Activated CD4-positive, alpha-beta memory T cell treated with anti-CD3 and anti-CD28 coated beads, Interleukin-2, amount 10 ng/mL, durations not matched to agents 7 days and 5 days (primary cell): ENCODE measurements at regions not wholly inside any gene's neighbourhood (a gene's known extent, or its start where the extent isn't known, plus 50 kb on each side); places are given as distances from the start of the nearest gene placed in this dataset.
A peak's percentile ranks its signal among the peaks of the same experiment; 100 is the strongest.

Source experiments
- CTCF ChIA-PET: fragments of 350-600 bp; sonication (Branson Sonifier 250); formaldehyde crosslinking; loops from one replicate; lab custom pipeline; 2021; ENCODE audit warnings: antibody characterized with exemption, inconsistent platforms; lab: Charles Lee
- POLR2A ChIA-PET: fragments of 350-600 bp; sonication (Branson Sonifier 250); formaldehyde crosslinking; loops from one replicate; lab custom pipeline; 2021; ENCODE audit warnings: antibody characterized with exemption; lab: Charles Lee
- DNase-seq: peaks from one replicate; pipeline ENCODE4 v3.0.0-alpha.2; 2020
- H3K27ac Mint-ChIP-seq: one replicate; pipeline ENCODE4 v1.8.0; 2021; ENCODE audit warnings: mild to moderate bottlenecking, mixed read lengths
- H3K27me3 Mint-ChIP-seq: one replicate; pipeline ENCODE4 v1.8.0; 2021; ENCODE audit warnings: mixed read lengths
- H3K36me3 Mint-ChIP-seq: one replicate; pipeline ENCODE4 v1.8.0; 2021; ENCODE audit warnings: low read depth, mixed read lengths
- H3K4me1 Mint-ChIP-seq: one replicate; pipeline ENCODE4 v1.8.0; 2021; ENCODE audit warnings: mixed read lengths
- H3K4me3 Mint-ChIP-seq: one replicate; pipeline ENCODE4 v1.8.0; 2021; ENCODE audit warnings: mild to moderate bottlenecking, mixed read lengths
- H3K9me3 Mint-ChIP-seq: one replicate; pipeline ENCODE4 v1.8.0; 2021; ENCODE audit warnings: mixed read lengths

DNA sequence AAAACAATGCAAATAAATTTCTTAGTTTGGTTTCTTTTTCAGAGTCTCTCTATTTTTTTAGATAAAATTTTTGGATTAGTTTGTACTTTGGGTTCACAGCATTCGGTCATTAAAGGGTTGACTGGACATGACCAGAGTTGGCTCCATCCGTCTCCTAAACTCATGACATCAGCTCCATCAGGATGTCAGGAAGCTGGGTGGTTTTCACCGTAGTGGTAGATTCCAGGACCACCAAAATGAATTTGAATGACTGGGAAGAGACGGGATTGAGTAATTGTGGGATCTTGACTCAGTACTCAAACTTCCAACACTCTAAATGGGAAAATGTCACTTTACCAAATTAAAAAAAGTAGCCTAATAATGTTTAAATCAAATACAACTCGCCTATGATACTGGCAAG, 279.2 kb upstream of the DUSP10 start:
- Mint-ChIP-seq H3K9me3 (no peaks in the 10 kb centered on the region), H3K27me3 (peaks cover 3% of the 10 kb centered on the region), H3K36me3 (no peaks in the 10 kb centered on the region), H3K27ac (no peak overlapping the region), H3K4me3 (no peak overlapping the region), H3K4me1 (no peaks in the 10 kb centered on the region)
- CTCF ChIA-PET, result no interaction called here
- POLR2A ChIA-PET, result no interaction called here
- DNase-seq, result no peak

DNA sequence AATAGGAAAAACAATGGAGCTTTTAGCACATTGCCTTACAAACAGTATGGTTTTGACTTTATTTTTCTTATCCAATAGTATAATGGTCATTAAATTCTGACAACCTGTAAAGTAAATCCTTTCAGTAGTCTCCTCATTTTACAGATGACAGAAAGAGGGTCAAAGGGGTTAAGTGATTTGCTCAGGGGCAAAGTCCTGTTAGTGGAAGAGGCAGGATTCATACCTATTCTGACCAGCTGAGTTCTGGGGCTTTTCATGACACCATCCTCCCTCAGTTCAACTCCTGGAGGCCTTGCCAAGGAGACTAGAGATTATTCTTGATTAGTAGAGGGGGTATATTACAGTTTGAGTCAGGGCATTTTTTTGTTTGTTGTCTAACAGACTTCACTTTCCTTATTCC, 278.7 kb upstream of the DUSP10 start:
- H3K27ac Mint-ChIP-seq, result no peak overlapping the region
- H3K9me3 Mint-ChIP-seq, result no peaks in the 10 kb centered on the region
- CTCF ChIA-PET, result no interaction called here

DNA sequence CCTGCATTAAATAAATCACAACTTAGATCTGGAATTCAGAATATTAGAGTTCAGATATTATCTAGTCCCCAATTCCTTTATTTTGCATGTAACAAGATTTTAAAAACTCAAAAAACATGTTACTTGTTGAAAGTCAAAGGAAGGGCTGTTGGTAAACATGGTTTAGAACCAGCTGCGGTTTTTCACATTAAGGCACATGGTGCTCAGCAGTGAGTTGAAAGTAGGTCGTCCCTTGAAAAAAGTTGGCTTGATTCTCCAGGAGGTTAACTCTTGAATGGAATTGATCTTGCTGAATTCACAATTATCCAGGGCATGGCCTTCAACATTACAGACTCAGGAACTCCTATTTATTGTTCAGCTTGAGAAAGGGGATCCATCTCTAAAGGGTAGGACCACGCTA, 277.1 kb upstream of the DUSP10 start:
- no peak overlapping the region for H3K4me3 Mint-ChIP-seq
- no peak for DNase-seq
- H3K27me3 Mint-ChIP-seq, result no peaks in the 10 kb centered on the region
- H3K4me1 Mint-ChIP-seq, result no peaks in the 10 kb centered on the region
- H3K9me3 Mint-ChIP-seq, result no peaks in the 10 kb centered on the region
- no peak overlapping the region for H3K27ac Mint-ChIP-seq
- ChIA-PET CTCF (no interaction called here), POLR2A (no interaction called here)
- H3K36me3 Mint-ChIP-seq, result no peaks in the 10 kb centered on the region

More for the DNA sequence above, 278.7 kb upstream of the DUSP10 start:
- Mint-ChIP-seq H3K36me3 (no peaks in the 10 kb centered on the region), H3K27me3 (no peaks in the 10 kb centered on the region), H3K4me3 (no peak overlapping the region), H3K4me1 (no peaks in the 10 kb centered on the region)
- POLR2A ChIA-PET, result no interaction called here
- no peak for DNase-seq

DNA sequence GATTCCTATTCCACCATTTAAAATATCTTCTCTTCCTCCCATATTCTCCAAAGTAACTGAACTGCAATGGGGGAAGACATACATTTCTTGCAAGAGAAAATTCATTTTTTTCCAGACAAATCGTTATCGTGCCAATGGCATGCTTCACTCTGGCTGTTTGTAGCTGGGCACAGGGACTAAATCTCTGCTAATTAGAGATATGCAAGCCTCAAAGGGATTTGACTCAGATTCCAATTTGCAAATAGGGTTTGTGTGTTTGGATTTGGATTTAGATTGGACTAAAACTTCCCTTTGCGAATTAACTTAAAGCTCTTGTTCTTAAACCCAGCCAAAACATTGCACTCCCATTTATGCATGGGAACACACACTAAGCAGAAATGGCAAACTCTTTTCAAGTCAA, 276.2 kb upstream of the DUSP10 start:
- POLR2A ChIA-PET, result no interaction called here
- DNase-seq, result no peak
- Mint-ChIP-seq H3K36me3 (no peaks in the 10 kb centered on the region), H3K27ac (no peak overlapping the region), H3K27me3 (peaks cover 2% of the 10 kb centered on the region), H3K9me3 (no peaks in the 10 kb centered on the region), H3K4me3 (no peak overlapping the region), H3K4me1 (no peaks in the 10 kb centered on the region)
- CTCF ChIA-PET, result no interaction called here

DNA sequence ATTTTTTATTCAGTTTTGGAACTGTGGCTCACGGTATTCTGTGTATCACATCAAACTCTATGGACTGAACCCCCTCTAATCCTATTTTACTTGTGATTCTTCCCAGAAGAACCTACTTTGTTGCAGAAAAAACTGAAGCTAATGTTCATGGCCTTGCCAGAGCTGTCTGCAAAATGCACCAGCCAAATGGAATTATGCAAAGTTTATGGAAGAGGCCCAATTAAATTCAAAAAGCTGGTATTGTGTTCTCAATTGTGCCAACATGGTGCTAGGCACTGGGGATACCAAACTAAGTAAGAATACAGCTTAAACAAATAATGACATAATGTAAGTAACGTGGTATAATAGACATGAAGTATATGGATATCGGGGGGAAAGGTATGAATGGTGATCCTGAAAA, 273.8 kb upstream of the DUSP10 start:
- Mint-ChIP-seq H3K36me3 (no peaks in the 10 kb centered on the region), H3K9me3 (no peaks in the 10 kb centered on the region), H3K27ac (no peak overlapping the region), H3K4me1 (no peaks in the 10 kb centered on the region), H3K4me3 (no peak overlapping the region), H3K27me3 (peaks cover 2% of the 10 kb centered on the region)
- CTCF ChIA-PET, result no interaction called here
- POLR2A ChIA-PET, result no interaction called here
- no peak for DNase-seq

DNA sequence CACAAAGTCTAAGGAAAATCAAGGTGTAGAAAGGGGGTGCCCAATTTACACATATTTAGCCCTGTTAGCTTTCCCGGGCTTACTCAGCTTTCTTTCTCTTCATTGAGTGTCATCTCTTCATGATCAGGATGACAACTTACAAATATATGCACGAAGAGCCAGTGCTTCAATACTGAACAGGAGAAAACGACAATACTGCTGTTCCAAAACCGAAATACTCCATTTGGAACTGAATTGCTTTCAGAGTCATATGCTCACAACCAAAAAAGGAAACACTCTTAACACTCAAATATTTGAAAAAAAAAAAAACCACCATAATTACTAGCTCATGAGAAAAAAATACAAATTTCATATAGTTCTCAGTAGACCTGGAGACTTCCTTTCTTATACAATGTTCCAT, 272.1 kb upstream of the DUSP10 start:
- CTCF ChIA-PET, result interaction anchor here (0.7 kb wide), 1 partner anchor 111 kb away, joined by 3 read pairs; no protein-coding TSS in a partner anchor
- Mint-ChIP-seq H3K27ac (no peak overlapping the region), H3K27me3 (peaks cover 2% of the 10 kb centered on the region), H3K9me3 (no peaks in the 10 kb centered on the region), H3K4me3 (no peak overlapping the region), H3K36me3 (no peaks in the 10 kb centered on the region), H3K4me1 (no peaks in the 10 kb centered on the region)
- no peak for DNase-seq
- POLR2A ChIA-PET, result no interaction called here

DNA sequence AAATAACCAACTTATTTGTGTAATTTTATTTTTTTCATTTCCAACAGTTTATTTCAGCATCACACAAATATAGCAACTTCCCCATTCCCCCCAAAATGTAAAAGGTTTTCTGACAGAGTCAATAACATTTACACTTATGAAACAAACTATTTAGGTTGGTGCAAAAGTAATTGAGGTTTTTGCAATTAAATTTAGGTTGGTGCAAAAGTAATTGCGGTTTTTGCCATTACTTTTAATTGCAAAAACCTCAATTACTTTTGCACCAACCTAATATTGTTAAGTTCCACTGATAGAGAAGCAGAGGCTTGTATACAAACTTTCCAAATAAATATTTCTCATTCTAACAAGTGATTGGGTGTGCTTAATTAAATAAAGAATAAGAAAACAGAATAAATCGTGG, 270.9 kb upstream of the DUSP10 start:
- CTCF ChIA-PET, result no interaction called here
- POLR2A ChIA-PET, result no interaction called here
- Mint-ChIP-seq H3K27ac (no peak overlapping the region), H3K4me1 (peaks cover 1% of the 10 kb centered on the region), H3K4me3 (no peak overlapping the region), H3K36me3 (no peaks in the 10 kb centered on the region), H3K9me3 (no peaks in the 10 kb centered on the region), H3K27me3 (peaks cover 2% of the 10 kb centered on the region)
- no peak for DNase-seq

DNA sequence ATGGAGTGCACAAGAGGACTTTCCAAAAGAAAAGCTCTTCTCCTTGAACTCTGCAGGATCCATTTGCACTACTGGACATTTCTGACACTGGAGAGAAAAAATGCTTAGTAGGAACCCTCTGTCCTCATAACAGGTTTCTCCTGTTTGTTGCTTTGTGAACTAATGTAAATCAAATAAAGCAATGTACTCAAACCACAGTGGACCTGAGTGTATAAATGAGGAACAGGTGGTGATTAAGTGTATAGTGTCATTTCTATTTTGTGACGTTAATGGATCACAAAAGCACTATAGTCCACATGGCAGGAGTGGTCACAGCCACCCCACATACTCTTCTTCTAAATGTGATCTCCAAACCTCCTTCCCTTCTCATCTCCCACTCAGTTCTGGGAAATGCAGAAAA, 268.4 kb upstream of the DUSP10 start:
- Mint-ChIP-seq H3K27me3 (peaks cover 2% of the 10 kb centered on the region), H3K27ac (no peak overlapping the region), H3K36me3 (no peaks in the 10 kb centered on the region), H3K4me1 (peaks cover 1% of the 10 kb centered on the region), H3K4me3 (no peak overlapping the region), H3K9me3 (no peaks in the 10 kb centered on the region)
- CTCF ChIA-PET, result interaction anchor here (0.9 to 2.0 kb wide), 4 partner anchors 18 to 552 kb away, joined by 3 to 9 read pairs (median 4); partner anchors contain the start of gene DUSP10
- DNase-seq, result no peak
- POLR2A ChIA-PET, result interaction anchor here (2.0 kb wide), 1 partner anchor 269 kb away, joined by 5 read pairs; no protein-coding TSS in a partner anchor

DNA sequence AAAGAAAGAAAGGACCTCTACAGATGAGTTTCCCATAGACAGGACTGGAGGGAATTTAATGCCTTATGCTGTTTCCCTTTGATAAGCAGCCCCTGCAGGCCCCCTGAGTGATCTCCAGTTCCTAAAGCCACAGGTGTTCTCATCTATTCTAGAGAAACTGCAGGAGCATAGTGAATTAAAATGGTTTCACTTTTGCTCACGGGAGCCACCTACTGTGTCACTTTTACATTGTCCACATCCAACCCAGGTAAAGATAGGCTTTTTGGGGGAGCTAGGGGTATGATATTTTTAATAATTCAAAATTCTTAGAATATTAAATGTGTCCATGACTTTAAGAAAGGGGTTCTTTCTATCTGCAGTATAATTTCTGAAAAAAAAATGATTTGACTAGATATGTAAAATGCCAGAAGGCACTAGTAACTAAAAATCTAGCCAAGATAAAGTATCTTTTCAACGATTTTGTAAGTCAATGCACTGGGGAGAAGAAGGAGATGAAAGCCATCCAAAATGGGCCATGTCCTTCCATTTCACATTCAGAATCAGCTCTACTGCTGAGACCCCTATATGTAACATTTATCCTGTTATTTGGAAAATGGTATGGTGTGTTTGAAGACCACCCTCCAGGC, 267.3 kb upstream of the DUSP10 start:
- CTCF ChIA-PET, result interaction anchor here (0.8 to 2.0 kb wide), 7 partner anchors 17 to 551 kb away, joined by 3 to 9 read pairs (median 3); partner anchors contain the start of gene DUSP10
- peaks cover 1% of the 10 kb centered on the region for H3K4me1 Mint-ChIP-seq

DNA sequence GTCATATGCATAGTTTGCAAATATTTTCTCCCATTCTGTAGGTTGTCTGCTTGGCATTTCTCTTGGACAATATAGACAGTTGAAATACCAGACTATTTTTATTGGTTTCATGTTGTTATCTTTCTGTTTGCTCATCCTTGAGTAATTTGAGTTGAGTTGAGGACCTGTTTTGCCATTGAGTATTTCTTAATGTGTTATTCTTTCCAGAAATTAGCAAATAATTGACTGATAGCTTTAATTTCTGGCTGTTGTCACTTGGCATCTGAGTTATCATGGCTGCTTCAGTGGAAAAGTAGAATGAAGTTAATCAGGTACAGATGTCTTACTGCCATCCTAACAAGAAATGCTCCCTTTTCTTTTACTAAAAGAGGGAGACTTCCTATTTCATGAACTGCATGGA, 264.8 kb upstream of the DUSP10 start:
- no peaks in the 10 kb centered on the region for H3K36me3 Mint-ChIP-seq
- H3K4me3 Mint-ChIP-seq, result no peak overlapping the region
- no peaks in the 10 kb centered on the region for H3K27me3 Mint-ChIP-seq
- CTCF ChIA-PET, result no interaction called here
- no peaks in the 10 kb centered on the region for H3K9me3 Mint-ChIP-seq
- H3K4me1 Mint-ChIP-seq, result peaks cover 1% of the 10 kb centered on the region
- DNase-seq, result no peak
- POLR2A ChIA-PET, result no interaction called here
- no peak overlapping the region for H3K27ac Mint-ChIP-seq

More for the DNA sequence above, 267.3 kb upstream of the DUSP10 start:
- POLR2A ChIA-PET, result interaction anchor here (0.6 to 2.0 kb wide), 2 partner anchors 232 to 268 kb away, joined by 3 to 5 read pairs; no protein-coding TSS in a partner anchor
- Mint-ChIP-seq H3K27me3 (peaks cover 2% of the 10 kb centered on the region), H3K9me3 (no peaks in the 10 kb centered on the region), H3K27ac (no peak overlapping the region), H3K36me3 (no peaks in the 10 kb centered on the region), H3K4me3 (no peak overlapping the region)
- peak; percentile 33 for DNase-seq

DNA sequence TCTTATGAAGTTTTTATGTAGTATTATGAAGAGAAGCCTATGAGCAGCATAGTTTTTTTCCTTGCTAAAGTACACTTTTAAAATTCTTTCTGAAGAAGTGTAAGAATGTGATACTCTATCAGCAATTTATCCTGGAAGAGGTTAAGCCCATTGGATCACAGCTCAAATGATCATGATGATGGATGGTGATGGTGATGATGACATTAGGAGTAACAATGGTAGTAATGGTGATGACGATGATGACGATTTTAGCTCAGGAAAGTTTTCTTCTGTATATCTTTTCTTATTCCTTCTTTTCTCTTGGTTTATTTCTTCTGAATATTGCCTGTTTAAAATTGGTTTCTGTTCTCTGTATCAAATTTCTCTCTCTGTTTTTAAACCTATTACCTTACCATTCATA, 262.9 kb upstream of the DUSP10 start:
- no peaks in the 10 kb centered on the region for H3K9me3 Mint-ChIP-seq
- no peaks in the 10 kb centered on the region for H3K36me3 Mint-ChIP-seq
- H3K4me1 Mint-ChIP-seq, result peaks cover 1% of the 10 kb centered on the region
- no peak overlapping the region for H3K27ac Mint-ChIP-seq
- CTCF ChIA-PET, result no interaction called here
- H3K4me3 Mint-ChIP-seq, result no peak overlapping the region
- DNase-seq, result no peak
- POLR2A ChIA-PET, result no interaction called here
- no peaks in the 10 kb centered on the region for H3K27me3 Mint-ChIP-seq

DNA sequence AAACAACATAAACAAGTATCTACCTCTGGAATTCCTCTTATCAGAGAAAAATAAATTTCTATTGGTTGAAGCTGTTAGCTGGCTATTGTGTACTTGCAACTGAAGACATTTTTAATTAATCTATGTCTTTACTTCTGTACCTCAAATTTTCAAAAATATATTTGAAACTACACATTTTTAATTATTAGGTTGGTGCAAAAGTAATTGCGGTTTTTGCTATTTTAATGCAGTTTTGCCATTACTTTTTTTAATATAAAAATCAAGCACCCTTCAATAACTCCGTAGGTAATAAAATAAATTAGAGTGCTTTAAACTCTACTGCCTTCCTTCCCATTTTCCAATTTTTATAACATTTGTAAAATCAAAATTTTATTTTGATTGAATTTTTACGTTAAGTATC, 262.1 kb upstream of the DUSP10 start:
- no peaks in the 10 kb centered on the region for H3K27me3 Mint-ChIP-seq
- CTCF ChIA-PET, result no interaction called here
- peaks cover 1% of the 10 kb centered on the region for H3K4me1 Mint-ChIP-seq
- no peaks in the 10 kb centered on the region for H3K9me3 Mint-ChIP-seq
- no peak for DNase-seq
- H3K27ac Mint-ChIP-seq, result no peak overlapping the region
- no peak overlapping the region for H3K4me3 Mint-ChIP-seq
- H3K36me3 Mint-ChIP-seq, result no peaks in the 10 kb centered on the region
- POLR2A ChIA-PET, result no interaction called here

DNA sequence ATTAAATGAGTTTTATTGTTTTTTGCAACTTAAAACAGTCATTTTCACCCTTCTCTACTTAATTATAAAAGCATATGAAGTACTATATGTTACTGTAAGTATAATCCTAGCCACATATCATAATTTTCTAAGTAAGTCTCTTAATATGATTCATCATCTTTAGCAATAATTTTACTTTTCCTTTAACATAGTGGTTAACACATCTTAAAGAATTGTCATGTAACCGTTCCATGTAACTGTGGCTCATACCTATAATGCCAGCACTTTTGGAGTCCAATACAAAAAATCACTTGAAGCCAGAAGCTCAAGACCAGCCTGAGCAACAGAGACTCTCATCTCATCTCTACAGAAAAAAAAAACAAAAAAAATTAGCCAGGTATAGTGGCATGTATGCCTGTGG, 260.6 kb upstream of the DUSP10 start:
- H3K4me1 Mint-ChIP-seq, result no peaks in the 10 kb centered on the region
- no peak overlapping the region for H3K4me3 Mint-ChIP-seq
- no peaks in the 10 kb centered on the region for H3K36me3 Mint-ChIP-seq
- no peak for DNase-seq
- H3K9me3 Mint-ChIP-seq, result no peaks in the 10 kb centered on the region
- POLR2A ChIA-PET, result no interaction called here
- no peaks in the 10 kb centered on the region for H3K27me3 Mint-ChIP-seq
- H3K27ac Mint-ChIP-seq, result no peak overlapping the region
- CTCF ChIA-PET, result interaction anchor here (0.9 kb wide), 1 partner anchor 9 kb away, joined by 3 read pairs; no protein-coding TSS in a partner anchor

DNA sequence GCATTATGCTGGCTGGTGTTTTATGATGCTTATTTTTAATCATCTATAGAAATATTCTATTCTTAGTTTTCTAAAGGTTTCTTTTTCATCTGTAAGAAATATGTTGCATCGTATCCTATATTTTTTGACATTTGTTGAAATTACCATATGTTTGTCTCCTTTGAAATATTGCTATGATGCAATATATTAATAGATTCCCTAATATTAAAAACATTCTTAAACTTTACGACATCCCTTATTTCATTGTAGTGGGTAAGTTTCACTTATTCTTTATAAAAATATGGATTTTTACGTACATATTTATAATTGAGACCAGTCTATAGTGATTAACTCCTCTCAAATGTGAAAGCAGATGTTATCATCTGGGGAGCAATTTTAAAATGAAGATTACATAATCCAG, 258.2 kb upstream of the DUSP10 start:
- ChIA-PET POLR2A (no interaction called here), CTCF (interaction anchor here (1.2 kb wide), 1 partner anchor 8 kb away, joined by 3 read pairs; no protein-coding TSS in a partner anchor)
- Mint-ChIP-seq H3K27ac (no peak overlapping the region), H3K36me3 (no peaks in the 10 kb centered on the region), H3K9me3 (no peaks in the 10 kb centered on the region), H3K27me3 (no peaks in the 10 kb centered on the region), H3K4me3 (no peak overlapping the region), H3K4me1 (peaks cover 2% of the 10 kb centered on the region)
- no peak for DNase-seq
